HG02885 (cell line): ENCODE measurements at regions not wholly inside any gene's neighbourhood (a gene's known extent, or its start where the extent isn't known, plus 50 kb on each side); places are given as distances from the start of the nearest gene placed in this dataset.

Source experiments
- ATAC-seq: cut with Tn5 transposase; IDR thresholded peaks from one replicate; pipeline ENCODE4 v1.9.1; 2021; ENCODE audit warnings: mild to moderate bottlenecking; ENCODE audit not compliant: unreplicated experiment, poor library complexity

- peak; percentile 72 for ATAC-seq
Measured at GRCh38 chr2:9769171-9770005, 73.9 kb upstream of the TAF1B start.

GRCh38 chr2:9770006-9770307 is 73.3 kb upstream of the TAF1B start:
- ATAC-seq, result no peak

DNA sequence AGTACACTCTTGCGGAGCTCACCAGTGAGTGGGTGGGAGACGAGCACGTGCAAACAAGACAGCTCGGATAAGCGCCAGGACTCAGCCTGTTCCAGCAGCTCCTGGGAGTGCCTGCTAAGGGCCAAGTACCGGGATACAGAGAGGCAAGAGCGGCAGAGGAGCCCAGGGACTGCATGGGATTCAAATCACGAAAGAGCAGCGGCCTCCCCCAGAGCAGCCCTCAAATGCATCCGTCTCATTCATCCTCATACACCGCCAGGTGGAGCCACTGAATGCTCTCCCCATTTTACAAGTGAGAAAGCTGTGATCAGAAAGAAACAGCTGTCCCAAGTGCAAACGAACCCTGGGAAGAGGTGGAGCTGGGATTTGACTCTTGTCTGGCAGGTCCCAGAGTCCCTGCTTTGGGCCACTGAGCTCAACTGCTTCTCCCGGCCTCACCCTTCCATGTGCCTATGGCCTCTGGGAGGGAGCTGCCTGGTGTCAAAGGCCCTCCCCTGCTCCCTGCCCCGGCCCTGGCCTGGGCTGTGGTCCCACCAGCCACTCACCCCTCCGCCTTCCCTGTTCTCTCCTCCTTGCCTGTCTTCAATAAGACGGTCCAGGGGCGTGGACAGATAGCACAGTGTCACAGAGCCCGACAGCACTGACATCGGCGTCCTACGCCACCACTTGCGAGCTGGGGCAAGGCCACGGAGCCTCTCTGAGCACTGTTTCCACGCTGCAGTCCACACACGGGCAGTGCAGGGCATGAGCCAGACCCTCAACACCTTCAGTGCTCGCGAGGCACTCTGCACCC is 72.8 kb upstream of the TAF1B start:
- ATAC-seq, result no peak

DNA sequence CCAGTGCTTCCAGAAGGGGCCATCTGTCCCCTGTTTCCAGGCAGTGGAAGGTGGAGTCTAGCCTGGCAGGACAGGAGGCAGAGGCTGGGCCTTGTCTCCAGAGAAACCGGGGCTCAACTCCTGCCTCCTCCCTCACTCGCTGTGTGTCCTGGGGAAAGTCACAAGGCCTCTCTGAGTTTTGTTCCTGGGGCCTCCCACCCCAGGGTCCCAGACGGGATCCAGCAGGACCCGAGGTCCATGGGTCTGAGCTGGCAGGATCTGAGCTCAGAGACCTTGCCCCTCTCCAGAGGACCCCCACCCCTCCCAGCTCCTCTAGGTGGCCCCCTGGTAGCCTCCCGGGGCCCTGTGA is 72.2 kb upstream of the TAF1B start:
- no peak for ATAC-seq

- ATAC-seq, result no peak
Measured at GRCh38 chr2:9771481-9772017, 71.7 kb upstream of the TAF1B start.

DNA sequence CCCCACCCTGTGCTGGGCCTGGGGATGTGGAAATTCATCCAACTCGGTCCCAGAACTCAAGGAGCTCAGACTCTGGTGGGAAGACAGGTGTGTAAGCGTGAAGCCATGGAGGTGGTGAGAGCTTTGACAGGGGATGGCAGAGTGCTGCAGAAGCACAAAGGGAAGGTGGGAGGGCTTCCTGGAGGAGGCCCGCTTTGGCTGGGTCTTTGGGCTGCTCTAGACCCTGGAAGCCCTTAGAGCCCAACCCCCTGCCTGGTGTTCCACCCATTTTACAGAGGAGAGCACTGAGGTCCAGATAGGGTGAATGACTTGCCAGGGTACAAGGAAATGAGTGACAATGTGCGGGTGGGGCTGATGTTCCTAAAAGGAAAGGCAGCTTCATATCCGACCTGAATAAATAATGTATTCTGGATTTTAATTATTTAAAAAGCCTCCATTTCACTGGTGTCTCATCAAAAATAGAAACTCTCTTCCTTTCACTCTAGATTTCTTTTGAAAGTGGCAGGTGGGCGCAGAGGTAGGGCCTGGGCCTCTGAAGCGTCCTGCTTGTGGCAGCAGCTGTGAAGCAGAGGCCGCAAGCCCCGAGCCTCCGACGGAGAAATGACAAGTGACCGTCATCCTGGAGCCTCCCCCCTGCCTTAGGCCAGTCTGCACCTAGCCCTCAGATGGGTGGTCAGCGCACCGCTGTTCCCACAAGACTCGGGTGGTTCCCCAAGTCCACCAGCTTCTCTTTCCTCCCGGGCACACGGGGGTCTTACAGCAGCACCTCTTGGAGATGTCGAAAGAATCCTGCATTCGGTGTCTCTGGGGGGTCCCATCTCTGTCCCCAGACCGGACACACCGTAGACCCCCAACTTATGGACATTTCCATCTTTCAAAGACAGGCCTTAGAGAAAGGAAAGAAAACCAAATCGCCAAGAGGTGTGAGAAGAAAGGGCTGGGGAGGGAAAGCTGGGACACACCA is 71.0 kb upstream of the TAF1B start:
- no peak for ATAC-seq

DNA sequence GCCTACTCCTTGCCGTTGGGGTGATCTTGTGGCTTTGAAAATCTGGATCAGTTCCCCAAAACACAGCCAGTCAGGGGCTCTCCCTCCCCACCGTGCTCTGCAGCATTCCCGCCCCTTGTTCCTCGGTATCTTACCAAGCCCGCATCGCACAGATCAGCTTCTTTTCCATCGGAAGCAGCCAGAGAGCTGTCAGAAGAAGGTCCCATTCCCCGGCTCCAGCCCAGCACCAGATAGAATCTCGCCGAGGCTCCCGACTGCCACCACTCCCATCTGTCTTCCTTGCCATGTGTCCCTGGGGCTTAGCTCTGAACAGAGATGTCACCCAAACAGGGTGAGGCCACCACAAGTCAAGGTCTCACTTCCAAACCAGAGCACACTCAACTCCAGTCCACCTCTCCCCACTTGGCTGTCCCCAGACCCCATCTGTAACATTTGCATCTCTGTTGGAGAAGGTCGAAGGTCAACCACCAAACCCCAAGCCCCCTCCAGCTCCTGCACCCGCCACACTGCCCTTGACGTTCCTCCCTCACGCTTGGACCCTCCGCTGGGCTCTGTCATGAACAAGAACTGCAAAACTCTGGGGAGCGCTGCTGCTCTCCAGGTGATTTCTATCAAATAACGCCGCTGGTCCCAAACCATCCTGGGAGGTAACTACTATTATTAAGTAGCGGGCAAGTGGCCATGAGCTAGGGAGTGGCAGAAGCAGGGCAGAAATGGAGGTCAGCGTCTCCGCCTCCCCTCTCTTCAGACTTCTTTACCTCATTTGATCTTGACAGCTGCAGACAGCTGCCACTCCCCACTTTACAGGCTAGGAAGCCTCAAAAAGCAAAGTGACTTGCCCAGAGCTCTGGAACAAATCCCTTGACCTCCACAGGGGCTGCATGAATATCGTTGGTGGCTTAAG is 70.0 kb upstream of the TAF1B start:
- no peak for ATAC-seq

DNA sequence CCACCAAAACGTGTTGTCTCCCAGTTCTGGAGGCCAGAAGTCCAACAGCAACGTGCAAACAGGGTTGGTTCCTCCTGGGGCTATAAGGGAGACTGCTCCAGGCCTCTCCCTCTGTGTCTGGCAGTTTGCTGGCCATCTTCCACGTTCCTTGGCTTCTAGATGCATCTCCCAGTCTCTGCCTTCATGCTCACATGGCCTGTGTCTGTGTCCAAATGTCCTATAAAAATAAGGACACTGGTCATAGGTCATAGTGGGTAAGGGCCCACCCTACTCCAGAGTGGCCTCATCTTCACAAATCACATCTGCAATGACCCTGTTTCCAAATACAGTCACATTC is 69.4 kb upstream of the TAF1B start:
- ATAC-seq, result no peak

DNA sequence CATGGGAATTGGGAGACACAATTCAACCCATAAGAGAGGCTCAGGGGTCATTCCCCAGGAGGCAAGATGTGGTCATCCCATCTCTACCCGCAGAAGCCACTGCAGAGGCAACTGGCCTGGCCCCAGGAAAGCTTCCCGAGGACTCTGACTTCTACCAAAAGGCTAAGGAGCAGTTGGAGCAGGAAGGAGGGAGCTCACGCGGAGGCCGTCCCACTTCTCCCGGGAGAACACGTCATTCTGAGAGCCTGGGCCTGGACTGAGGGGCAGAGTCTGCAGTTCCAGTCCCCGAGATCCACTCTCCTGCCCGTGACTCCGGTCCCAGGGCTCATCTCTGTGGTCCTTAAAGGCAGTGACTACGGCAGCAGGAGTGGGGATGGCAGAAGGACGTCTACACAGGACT is 69.0 kb upstream of the TAF1B start:
- ATAC-seq, result no peak

GRCh38 chr2:9775351-9775750 is 67.9 kb upstream of the TAF1B start:
- ATAC-seq, result no peak

DNA sequence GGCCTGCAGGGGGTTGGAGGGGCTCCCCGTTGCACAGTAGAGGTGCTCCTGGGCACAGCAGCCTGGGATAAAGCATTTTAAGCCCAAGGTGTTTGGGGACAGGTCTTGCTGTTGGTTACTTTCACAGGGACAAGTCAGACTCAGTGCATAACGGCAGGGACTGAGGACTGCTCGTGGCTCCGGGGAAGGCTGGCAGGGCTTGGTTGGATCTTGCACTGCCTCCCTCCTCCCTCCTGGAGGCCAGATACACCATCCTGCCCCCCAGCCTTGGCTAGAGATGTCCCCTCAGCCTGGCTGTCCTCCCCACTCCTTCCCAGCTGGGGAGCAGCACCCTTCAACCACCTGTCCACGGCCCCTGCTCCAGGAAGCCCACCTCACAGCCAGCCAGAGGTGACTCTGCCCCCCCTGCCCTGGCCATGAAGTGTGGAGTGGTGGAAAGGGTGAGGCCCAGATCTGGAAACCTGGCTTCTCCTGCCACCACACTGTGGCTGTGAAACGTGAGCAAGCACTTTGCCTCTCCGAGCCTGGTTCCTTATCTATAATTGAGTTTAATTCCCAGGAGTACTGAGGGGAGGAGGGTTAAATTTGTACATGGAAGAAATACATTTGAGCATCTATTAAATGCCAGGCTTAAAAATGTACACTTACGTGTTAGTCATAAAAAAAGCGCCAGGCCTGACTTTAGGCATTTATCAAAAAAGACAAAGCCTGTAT is 67.1 kb upstream of the TAF1B start:
- no peak for ATAC-seq

DNA sequence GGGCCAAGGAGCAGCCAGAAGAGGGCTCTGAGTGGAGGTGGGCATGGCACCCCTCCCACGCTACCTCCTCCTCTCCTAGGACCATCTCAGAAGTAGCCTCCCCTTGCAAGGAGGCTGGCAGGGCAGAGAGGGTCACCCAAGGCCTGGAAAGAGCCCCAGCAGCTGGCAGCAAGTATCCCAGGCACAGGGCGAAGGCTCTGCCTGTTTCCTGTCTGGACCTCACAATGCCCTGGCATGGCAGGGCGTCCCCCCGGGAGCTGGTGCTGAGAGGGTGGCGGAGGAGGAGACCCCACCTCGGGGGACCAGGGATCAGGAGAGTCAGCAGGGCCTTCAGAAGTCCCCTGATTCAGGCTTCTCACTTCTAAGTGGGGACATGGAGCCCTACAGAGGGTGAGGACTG is 66.2 kb upstream of the TAF1B start:
- no peak for ATAC-seq

- ATAC-seq, result no peak
Measured at GRCh38 chr2:9778012-9778411, 65.3 kb upstream of the TAF1B start.

DNA sequence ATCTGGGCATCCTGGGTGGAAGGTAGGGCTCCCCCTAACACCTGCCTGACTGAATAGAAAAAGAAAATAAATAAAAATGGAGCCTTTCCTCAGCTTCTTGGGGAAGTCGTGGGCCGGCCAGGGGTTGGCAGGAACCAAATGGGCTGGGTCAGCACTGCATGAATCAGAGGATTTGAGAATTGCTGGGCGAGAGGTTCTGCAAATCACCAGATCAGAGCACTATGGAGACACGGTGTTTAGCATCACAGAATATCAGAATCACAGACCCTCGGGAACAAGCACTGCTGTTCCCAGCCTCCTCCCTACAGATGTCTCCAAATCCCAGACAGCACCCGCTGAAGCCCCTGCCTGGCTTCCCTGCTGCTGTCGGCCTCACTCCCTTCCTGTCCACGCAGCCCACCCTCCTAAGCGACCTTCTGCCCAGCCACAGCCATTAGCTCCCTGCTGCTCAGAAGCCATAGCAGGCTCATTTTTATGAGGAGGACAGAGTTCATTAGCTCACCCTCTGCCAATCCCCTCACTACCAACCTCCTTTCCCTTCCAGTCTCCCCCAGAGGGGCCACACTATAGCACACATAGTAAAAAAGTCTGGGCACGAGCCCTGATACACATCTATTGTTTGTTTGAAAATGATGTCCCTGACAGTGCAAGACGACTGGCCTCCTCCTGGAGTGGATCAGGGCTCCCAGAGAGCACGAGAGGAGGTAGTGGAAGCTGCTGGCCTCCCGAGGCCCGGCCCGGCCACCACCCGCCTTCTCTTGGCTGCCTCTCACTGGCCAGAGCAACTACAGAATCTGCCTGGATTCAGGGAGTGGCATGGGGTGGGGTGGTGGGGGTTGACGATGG is 64.6 kb upstream of the TAF1B start:
- no peak for ATAC-seq

DNA sequence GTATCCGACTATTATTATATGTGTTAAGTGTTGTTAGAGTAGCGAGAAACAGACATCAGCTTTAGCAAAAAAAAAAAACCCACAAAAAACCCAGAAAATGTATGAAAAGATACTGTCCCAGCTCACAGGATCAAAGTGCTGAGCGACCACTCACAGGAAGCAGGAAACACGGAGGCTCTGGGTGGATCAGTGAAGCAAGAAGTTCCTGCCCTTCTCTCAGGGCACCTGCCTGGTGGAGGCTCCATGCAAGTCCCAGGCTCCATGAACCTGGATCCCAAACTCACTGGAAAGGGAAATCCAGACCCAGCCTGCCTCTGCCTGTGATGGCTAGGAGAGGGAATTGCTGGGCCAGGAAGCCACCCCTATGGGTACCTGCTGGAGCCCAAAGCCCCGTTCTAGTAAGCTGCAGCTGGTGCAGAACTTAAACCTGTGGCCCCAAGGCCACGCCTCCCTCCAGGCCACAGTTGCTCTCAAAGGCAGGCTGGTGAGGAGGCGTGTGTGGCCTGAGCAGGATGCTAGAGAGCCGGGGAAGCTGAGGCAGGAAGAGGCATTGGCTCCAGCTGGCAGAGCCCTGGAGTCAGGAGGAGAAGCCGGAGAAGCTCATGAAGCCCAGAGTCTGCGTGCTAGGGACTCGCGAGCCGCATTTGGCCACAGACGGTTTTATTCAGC is 63.5 kb upstream of the TAF1B start:
- ATAC-seq, result no peak

DNA sequence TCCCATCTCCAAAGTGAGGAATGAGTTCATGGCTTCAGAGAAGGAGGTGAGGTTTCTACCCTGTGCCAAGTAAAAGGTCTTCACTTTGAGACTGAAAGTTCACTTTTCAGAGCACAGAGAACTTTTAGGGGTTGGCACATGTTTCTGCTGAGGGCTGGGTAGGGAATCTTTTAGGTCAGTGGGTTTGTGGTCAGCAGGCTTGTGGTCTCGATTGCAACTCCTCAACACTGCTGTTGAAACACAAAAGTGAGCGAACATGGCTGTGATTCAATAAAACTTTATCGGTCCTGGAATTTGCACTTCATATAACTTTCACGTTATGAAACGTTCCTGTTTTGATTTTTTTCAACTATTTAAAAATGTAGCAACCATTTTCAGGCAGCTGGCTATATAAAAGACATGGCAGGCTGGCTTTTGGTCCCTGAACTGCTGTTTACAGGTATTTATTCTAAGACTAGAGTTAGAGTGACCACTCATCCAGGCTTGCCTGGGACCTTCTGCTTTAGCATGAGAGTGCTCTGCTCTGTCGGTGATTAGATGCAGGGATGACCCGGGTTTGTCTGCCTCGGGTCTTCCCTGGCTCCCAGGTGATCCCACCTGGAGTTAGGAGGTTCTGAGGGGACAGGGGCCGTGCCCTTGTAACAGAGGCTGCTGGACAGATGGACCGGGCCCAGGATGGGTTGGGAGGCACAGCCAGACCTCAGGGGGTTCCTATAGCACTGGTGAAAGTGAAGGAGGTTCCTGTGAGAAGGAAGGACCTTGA is 62.7 kb upstream of the TAF1B start:
- ATAC-seq, result no peak

GRCh38 chr2:9781252-9781651 is 62.0 kb upstream of the TAF1B start:
- ATAC-seq, result no peak
